GM13977 (cell line): ENCODE measurements at regions not wholly inside any gene's neighbourhood (a gene's known extent, or its start where the extent isn't known, plus 50 kb on each side); places are given as distances from the start of the nearest gene placed in this dataset.
"Not testable (repeated sequence)": the region's sequence is repeated elsewhere in the genome, so short reads cannot be mapped to it uniquely, and the experiment has no call there.

Experiments
- DNase-seq: peaks from one replicate; pipeline ENCODE4 v3.0.0; 2012; ENCODE audit warnings: low spot score
- CTCF ChIP-seq: IDR thresholded peaks from 2 replicates; pipeline ENCODE4 v1.5.1; 2012; ENCODE audit warnings: mild to moderate bottlenecking, control low read depth; ENCODE audit not compliant: insufficient read depth; ENCODE audit errors: extremely low read depth, missing control alignments
- in situ Hi-C: fragments of 300-500 bp; cut with MboI; formaldehyde crosslinking; loops from one replicate; pipeline ENCODE4 v1.12.0; 2022; ENCODE audit warnings: low sequenced_read_pairs, low pct_unique_long_range_greater_than_20kb, mixed read lengths, inconsistent platforms; ENCODE audit not compliant: unreplicated experiment

- no peak for TF ChIP-seq CTCF
- in situ Hi-C loops, result no loop called here
- DNase-seq, result no peak
These were observed 71.5 kb upstream of the DCD start for GRCh38 chr12:54719691-54720090.

GRCh38 chr12:54716261-54716660 is 68.1 kb upstream of the DCD start:
- DNase-seq, result no peak
- in situ Hi-C loops, result no loop called here
- no peak for TF ChIP-seq CTCF

- DNase-seq, in situ Hi-C loops: not testable (repeated sequence)
These were observed 65.7 kb upstream of the DCD start for GRCh38 chr12:54713876-54714275.

GRCh38 chr12:54711669-54712068 is 63.5 kb upstream of the DCD start:
- in situ Hi-C loops, result no loop called here
- DNase-seq, result no peak
- no peak for TF ChIP-seq CTCF

GRCh38 chr12:54708826-54709225 is 60.7 kb upstream of the DCD start:
- DNase-seq, result no peak
- no peak for TF ChIP-seq CTCF
- in situ Hi-C loops, result no loop called here

- in situ Hi-C loops, result no loop called here
- TF ChIP-seq CTCF, result no peak
- no peak for DNase-seq
These were observed 56.0 kb upstream of the DCD start for GRCh38 chr12:54704202-54704601.

GRCh38 chr12:54701940-54702592 is 53.9 kb upstream of the DCD start:
- in situ Hi-C loops, result no loop called here
- DNase-seq, result peak; percentile 49
- TF ChIP-seq CTCF, result peak; percentile 62
